ENCODE measurements at regions not wholly inside any gene's neighbourhood (a gene's known extent, or its start where the extent isn't known, plus 50 kb on each side); places are given as distances from the start of the nearest gene placed in this dataset.
"Not testable (repeated sequence)": the region's sequence is repeated elsewhere in the genome, so short reads cannot be mapped to it uniquely, and the experiment has no call there.

DNA sequence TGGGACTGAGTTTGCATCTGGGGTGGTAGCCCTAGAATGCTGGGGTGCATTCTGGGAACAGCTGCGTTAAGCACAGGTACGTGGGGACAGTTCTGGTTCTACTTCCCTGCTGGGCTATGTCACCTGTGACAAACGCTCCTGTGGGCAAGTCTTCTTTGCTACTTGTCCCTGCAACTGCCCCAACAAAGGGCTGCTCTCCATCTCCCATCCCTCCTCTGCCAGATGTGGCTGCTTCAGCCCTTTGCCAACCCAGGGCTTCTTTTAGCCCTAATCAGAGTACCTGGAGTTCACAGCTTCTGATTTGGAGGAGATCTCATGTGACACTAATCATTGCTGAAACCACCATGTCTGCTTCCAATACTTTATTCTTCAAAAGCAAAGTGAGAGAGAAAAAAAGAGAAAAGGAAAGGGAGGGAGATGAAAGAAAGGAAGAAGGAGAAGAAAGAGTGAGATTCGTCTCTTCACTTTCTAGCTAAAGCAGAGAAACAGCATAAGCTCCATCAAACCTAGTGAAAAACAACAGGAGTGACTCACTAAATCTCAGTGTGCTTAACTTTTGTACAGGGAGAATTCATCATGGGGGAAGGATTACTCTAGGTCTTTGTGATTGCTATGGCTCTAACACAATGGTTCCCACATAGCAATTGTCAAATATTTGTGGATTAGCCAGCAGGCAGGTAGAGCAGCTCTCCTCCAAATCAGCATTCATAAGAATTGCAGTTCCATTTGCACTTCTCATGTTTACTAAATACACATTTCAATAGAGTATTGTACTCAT lies 174.8 kb downstream of the LRIG3 start:
- WGBS, 2 donors = 73% methylated on average over 4 of the region's 4 CpGs
- H3K27me3 ChIP-seq = no peaks in the 10 kb centered on the region
- peaks cover 0 to 7% (median 0%) of the 10 kb centered on the region in 11 donors for H3K9me3 ChIP-seq
- ATAC-seq (no peak), DNase-seq (no peak)
- H3K4me1 ChIP-seq = peaks cover 0 to 5% (median 0%) of the 10 kb centered on the region in 9 donors
- no peak overlapping the region for H3K4me3 ChIP-seq
- TF ChIP-seq, protein P1, sequence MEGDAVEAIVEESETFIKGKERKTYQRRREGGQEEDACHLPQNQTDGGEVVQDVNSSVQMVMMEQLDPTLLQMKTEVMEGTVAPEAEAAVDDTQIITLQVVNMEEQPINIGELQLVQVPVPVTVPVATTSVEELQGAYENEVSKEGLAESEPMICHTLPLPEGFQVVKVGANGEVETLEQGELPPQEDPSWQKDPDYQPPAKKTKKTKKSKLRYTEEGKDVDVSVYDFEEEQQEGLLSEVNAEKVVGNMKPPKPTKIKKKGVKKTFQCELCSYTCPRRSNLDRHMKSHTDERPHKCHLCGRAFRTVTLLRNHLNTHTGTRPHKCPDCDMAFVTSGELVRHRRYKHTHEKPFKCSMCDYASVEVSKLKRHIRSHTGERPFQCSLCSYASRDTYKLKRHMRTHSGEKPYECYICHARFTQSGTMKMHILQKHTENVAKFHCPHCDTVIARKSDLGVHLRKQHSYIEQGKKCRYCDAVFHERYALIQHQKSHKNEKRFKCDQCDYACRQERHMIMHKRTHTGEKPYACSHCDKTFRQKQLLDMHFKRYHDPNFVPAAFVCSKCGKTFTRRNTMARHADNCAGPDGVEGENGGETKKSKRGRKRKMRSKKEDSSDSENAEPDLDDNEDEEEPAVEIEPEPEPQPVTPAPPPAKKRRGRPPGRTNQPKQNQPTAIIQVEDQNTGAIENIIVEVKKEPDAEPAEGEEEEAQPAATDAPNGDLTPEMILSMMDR (IDR thresholded peaks at IDR 0.05) = no peak
- intact Hi-C loops (cut with DNase I) = no loop called here
- H3K36me3 ChIP-seq = no peaks in the 10 kb centered on the region
- no peak overlapping the region for H3K27ac ChIP-seq

DNA sequence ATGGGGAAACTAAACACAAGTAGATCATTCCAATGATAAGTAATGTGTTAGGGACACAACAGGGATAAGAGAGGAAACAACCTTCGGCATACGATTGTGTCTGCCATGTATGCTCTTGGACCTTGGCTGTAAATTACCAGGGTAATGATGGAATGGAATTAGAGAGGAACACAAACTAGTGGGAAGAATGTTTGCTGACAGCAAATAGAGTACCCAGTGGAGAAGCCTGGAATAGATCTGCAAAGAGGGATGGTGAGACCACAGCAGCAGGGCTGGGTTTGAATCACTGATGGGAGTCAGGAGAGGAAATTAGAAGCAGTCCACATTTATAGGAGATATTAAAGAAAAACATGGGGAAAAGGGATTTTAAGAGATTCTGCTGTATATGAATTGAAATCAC lies 172.8 kb downstream of the LRIG3 start:
- Histone ChIP-seq H3K4me3 (no peak overlapping the region), H3K4me1 (peaks cover 0 to 5% (median 0%) of the 10 kb centered on the region in 9 donors), H3K27ac (no peak overlapping the region), H3K36me3 (no peaks in the 10 kb centered on the region), H3K9me3 (peaks cover 0 to 2% (median 0%) of the 10 kb centered on the region in 11 donors), H3K27me3 (no peaks in the 10 kb centered on the region)
- intact Hi-C loops (cut with DNase I) = no loop called here
- TF ChIP-seq, protein P1 (IDR thresholded peaks at IDR 0.05) = no peak
- no peak for DNase-seq
- 70 to 79% methylated on average over 2 of the region's 2 CpGs for WGBS, 2 donors
- no peak for ATAC-seq

DNA sequence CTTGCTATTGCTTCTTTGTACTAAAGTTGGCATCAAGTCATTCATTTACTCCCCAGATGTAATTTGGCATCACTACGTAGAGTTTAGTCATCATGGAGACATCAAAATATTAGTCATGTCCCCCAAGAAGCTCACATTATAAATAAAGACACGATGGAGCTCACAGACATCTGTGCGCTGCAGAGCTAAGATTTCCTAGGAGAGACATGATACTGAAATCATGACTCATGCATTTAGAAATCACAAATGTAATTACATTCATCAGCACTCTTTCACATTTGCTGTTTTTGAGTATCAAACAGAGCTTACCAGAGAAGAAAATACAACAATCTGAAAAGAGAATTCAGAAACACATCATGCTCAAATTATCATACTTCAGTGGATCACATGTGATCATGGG lies 169.8 kb downstream of the LRIG3 start:
- Histone ChIP-seq H3K27ac (no peak overlapping the region), H3K4me3 (no peak overlapping the region), H3K27me3 (no peaks in the 10 kb centered on the region), H3K4me1 (peaks cover 0 to 5% (median 0%) of the 10 kb centered on the region in 9 donors), H3K9me3 (peaks cover 0 to 12% (median 0%) of the 10 kb centered on the region in 11 donors), H3K36me3 (no peaks in the 10 kb centered on the region)
- intact Hi-C loops (cut with DNase I) = no loop called here
- DNase-seq (no peak), ATAC-seq (peak in 2 of 8 donors; percentile 55)
- WGBS, 2 donors = 62 to 73% methylated on average over 3 of the region's 3 CpGs
- TF ChIP-seq, protein P1 (IDR thresholded peaks at IDR 0.05) = no peak

DNA sequence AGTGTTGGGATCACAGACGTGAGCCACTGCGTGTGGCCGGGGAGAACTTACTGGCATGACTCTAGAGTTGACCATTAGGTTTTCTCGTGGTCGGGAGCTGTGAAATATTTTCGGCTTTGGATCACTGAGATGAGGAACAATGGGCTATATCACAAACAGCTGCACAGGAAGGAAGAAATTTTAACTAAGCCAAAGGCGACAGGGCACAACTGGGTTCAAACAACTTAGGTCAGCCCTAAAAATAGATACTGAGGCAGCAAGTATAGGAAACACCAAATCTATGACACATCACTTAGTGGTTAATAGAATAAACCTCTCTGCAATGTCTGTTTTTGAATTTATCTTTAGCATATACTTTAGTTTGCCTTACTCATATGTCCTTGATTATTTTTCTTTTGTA lies 162.9 kb downstream of the LRIG3 start:
- H3K36me3 ChIP-seq = no peaks in the 10 kb centered on the region
- WGBS, 2 donors = 57 to 64% methylated on average over 7 of the region's 7 CpGs
- H3K4me3 ChIP-seq = no peak overlapping the region
- H3K27me3 ChIP-seq = no peaks in the 10 kb centered on the region
- no peak overlapping the region for H3K27ac ChIP-seq
- TF ChIP-seq, protein P1 (IDR thresholded peaks at IDR 0.05) = no peak
- H3K4me1 ChIP-seq = no peaks in the 10 kb centered on the region
- ATAC-seq (peak in 4 of 8 donors; percentile 37 to 68 (median 54)), DNase-seq (no peak)
- peaks cover 0 to 11% (median 0%) of the 10 kb centered on the region in 11 donors for H3K9me3 ChIP-seq
- intact Hi-C loops (cut with DNase I) = no loop called here

- intact Hi-C loops (cut with DNase I) = loop anchor here in 1 of 10 donors (10.0 kb wide), 1 partner anchor 55 kb away; no protein-coding TSS in a partner anchor
- 0 to 85% methylated on average over 1 of the region's 1 CpG for whole genome bisulfite sequencing, 2 donors
- not testable (repeated sequence) for H3K27me3 ChIP-seq, H3K4me3 ChIP-seq, ATAC-seq, DNase-seq, H3K36me3 ChIP-seq, H3K9me3 ChIP-seq, H3K27ac ChIP-seq, H3K4me1 ChIP-seq
Measured at GRCh38 chr12:58759745-58760144, 160.6 kb downstream of the LRIG3 start.
